Central memory CD8-positive, alpha-beta T cell (primary cell): ENCODE measurements at regions not wholly inside any gene's neighbourhood (a gene's known extent, or its start where the extent isn't known, plus 50 kb on each side); places are given as distances from the start of the nearest gene placed in this dataset.
"Not testable (repeated sequence)": the region's sequence is repeated elsewhere in the genome, so short reads cannot be mapped to it uniquely, and the experiment has no call there.

Experiments
- ATAC-seq: fragments of 150-1000 bp; cut with Tn5 transposase; replicated peaks from 2 replicates; pipeline ENCODE4 v1.10.0; 2022; ENCODE audit warnings: mild to moderate bottlenecking, moderate FRiP score, moderate number of reproducible peaks; ENCODE audit not compliant: poor library complexity, severe bottlenecking; ENCODE audit errors: extremely low read depth
- DNase-seq, 2 donors: peaks; one replicate each; pipeline ENCODE4 v3.0.0; 2021; ENCODE audit warnings: low spot score in 2 of 2
- H3K27ac Mint-ChIP-seq: one replicate; pipeline ENCODE4 v1.8.0; 2022; ENCODE audit warnings: low read depth, mild to moderate bottlenecking, moderate library complexity, mixed read lengths
- H3K27me3 Mint-ChIP-seq: one replicate; pipeline ENCODE4 v1.8.0; 2022; ENCODE audit warnings: mixed read lengths
- H3K36me3 Mint-ChIP-seq: one replicate; pipeline ENCODE4 v1.8.0; 2022; ENCODE audit warnings: mild to moderate bottlenecking, moderate library complexity, mixed read lengths; ENCODE audit not compliant: insufficient read depth
- H3K4me1 Mint-ChIP-seq: one replicate; pipeline ENCODE4 v1.8.0; 2022; ENCODE audit warnings: mixed read lengths
- H3K4me3 Mint-ChIP-seq: one replicate; pipeline ENCODE4 v1.8.0; 2022; ENCODE audit warnings: mild to moderate bottlenecking, moderate library complexity, mixed read lengths
- H3K9me3 Mint-ChIP-seq: one replicate; pipeline ENCODE4 v1.8.0; 2022; ENCODE audit warnings: mixed read lengths

DNA sequence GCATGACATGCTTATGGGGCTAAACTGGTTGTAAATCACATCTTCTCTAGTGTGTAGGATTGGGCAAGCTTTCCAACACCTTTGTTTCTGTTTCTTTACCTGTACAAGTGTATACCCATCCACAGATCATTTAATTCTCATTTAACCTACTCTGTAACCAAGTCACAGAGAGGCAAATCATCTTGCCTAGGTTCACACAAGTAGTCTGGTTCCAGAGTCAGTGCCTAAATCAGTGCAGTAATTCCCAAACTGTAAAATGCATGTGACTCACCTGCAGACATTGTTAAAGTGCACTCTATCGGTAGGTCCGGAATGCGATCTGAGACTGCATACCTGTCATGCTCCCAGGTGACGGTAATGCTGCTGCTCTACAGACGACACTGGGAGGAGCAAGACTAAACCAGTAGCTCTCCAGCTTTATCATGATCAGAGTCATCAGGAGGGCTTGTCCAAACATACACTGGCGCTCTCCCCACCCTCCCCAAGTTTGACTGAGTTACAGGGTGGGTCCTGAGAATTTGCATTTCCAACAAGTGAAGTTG lies 107.9 kb upstream of the FREM1 start:
- DNase-seq (no peak), ATAC-seq (no peak)
- no peak overlapping the region for H3K27ac Mint-ChIP-seq
- no peak overlapping the region for H3K4me3 Mint-ChIP-seq
- no peaks in the 10 kb centered on the region for H3K4me1 Mint-ChIP-seq
- no peaks in the 10 kb centered on the region for H3K27me3 Mint-ChIP-seq
- H3K36me3 Mint-ChIP-seq = no peaks in the 10 kb centered on the region
- no peaks in the 10 kb centered on the region for H3K9me3 Mint-ChIP-seq

- Mint-ChIP-seq H3K4me1 (no peaks in the 10 kb centered on the region), H3K27me3 (no peaks in the 10 kb centered on the region)
Observed at GRCh38 chr9:15010581-15010980, 100.4 kb upstream of the FREM1 start.

GRCh38 chr9:15007698-15008097 lies 97.5 kb upstream of the FREM1 start:
- Mint-ChIP-seq H3K36me3 (no peaks in the 10 kb centered on the region), H3K4me3 (no peak overlapping the region), H3K27ac (no peak overlapping the region), H3K27me3 (no peaks in the 10 kb centered on the region), H3K9me3 (no peaks in the 10 kb centered on the region), H3K4me1 (no peaks in the 10 kb centered on the region)
- no peak for ATAC-seq
- DNase-seq = no peak

More at GRCh38 chr9:15010581-15010980, 100.4 kb upstream of the FREM1 start:
- no peak overlapping the region for H3K27ac Mint-ChIP-seq
- DNase-seq (no peak), ATAC-seq (no peak)
- no peaks in the 10 kb centered on the region for H3K36me3 Mint-ChIP-seq
- no peaks in the 10 kb centered on the region for H3K9me3 Mint-ChIP-seq
- H3K4me3 Mint-ChIP-seq = no peak overlapping the region

GRCh38 chr9:14994738-14995137 lies 84.5 kb upstream of the FREM1 start:
- ATAC-seq (no peak), DNase-seq (no peak)
- peaks cover 3% of the 10 kb centered on the region for H3K36me3 Mint-ChIP-seq
- H3K9me3 Mint-ChIP-seq = peaks cover 7% of the 10 kb centered on the region
- H3K27me3 Mint-ChIP-seq = peaks cover 29% of the 10 kb centered on the region
- H3K4me3 Mint-ChIP-seq = no peak overlapping the region
- H3K27ac Mint-ChIP-seq = no peak overlapping the region
- H3K4me1 Mint-ChIP-seq = peaks cover 20% of the 10 kb centered on the region

DNA sequence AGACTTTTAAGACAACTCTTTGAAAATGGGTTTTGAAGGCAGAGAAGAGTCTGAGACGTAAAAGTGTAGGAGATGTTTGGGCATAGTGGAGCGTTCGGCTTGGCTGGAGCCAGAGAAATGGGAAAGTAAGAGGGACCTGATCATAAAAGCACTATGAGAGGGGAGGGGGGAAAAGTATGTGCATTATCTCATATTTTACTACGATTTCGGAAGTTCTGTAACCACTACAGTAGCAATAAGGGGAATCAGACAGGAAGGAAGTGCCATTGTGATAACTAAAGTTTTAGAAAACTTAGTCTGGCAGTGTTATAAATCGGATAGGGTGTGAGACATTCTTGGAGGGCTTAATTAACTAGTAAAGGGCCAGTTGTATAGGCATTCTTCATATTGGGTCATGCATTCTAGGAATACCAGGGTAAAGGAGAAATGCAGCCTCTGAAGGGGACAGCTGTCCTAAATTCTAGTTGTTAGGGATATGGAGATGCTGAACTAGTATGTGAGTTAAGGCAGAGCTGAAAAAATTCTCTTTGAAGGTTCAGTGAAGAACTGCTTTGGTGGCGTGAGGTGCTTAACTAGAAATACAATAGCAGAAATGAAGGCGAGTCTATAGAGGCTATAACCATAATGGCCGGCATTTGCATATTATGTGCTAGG lies 83.8 kb upstream of the FREM1 start:
- H3K27me3 Mint-ChIP-seq = peaks cover 29% of the 10 kb centered on the region

DNA sequence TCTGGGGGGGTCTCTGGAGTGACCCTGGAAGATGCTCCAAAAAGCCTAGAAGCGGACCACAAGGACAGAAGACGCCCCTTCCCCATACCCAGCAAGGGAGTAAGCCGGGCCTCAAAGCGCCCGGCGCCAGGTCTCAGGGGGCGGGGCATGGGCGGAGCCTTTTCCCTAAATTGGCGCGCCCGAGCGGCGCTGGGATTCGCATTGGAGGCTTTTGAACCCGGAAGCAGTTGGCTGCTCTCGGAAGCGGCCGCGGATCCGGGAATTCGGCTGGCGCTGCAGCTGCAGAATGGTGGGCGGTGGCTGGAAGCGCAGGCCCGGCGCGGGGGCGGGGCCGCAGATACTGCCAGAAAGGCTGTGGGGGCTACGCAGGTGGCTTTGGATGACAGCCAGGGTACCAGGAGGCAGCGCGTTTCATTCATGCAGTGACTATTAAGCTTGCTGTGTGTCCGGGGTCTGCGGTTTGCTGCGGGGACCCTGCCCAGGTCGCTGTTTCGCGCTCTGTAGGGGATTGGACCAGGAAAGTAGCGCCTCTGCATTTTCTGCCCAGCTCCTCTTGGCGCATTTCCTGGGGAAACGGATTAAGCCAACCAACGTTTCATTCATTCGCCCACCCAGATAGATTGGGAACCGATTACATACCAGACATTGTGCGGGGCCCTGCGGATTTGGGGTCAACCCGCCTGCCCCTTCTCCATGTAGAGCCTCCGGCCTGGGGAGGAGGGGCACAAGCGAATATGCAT lies 83.0 kb upstream of the FREM1 start:
- ATAC-seq = no peak
- peaks cover 29% of the 10 kb centered on the region for H3K27me3 Mint-ChIP-seq
- peak overlapping the region; percentile 5 for H3K27ac Mint-ChIP-seq

More for the DNA sequence above, 83.8 kb upstream of the FREM1 start:
- ATAC-seq (peak; percentile 53), DNase-seq (no peak)
- Mint-ChIP-seq H3K9me3 (peaks cover 7% of the 10 kb centered on the region), H3K4me1 (peaks cover 20% of the 10 kb centered on the region), H3K27ac (peak overlapping the region; percentile 5), H3K36me3 (peaks cover 3% of the 10 kb centered on the region), H3K4me3 (peak overlapping the region; percentile 42)

GRCh38 chr9:14992516-14992915 lies 82.3 kb upstream of the FREM1 start:
- ATAC-seq (no peak), DNase-seq (no peak)
- H3K36me3 Mint-ChIP-seq = peaks cover 3% of the 10 kb centered on the region
- peaks cover 7% of the 10 kb centered on the region for H3K9me3 Mint-ChIP-seq
- peaks cover 20% of the 10 kb centered on the region for H3K4me1 Mint-ChIP-seq
- H3K27me3 Mint-ChIP-seq = peaks cover 29% of the 10 kb centered on the region
- H3K27ac Mint-ChIP-seq = no peak overlapping the region
- H3K4me3 Mint-ChIP-seq = peak overlapping the region; percentile 42

More for the DNA sequence above, 83.0 kb upstream of the FREM1 start:
- Mint-ChIP-seq H3K36me3 (peaks cover 3% of the 10 kb centered on the region), H3K9me3 (peaks cover 7% of the 10 kb centered on the region), H3K4me1 (peaks cover 20% of the 10 kb centered on the region), H3K4me3 (peak overlapping the region; percentile 42)
- DNase-seq = no peak

DNA sequence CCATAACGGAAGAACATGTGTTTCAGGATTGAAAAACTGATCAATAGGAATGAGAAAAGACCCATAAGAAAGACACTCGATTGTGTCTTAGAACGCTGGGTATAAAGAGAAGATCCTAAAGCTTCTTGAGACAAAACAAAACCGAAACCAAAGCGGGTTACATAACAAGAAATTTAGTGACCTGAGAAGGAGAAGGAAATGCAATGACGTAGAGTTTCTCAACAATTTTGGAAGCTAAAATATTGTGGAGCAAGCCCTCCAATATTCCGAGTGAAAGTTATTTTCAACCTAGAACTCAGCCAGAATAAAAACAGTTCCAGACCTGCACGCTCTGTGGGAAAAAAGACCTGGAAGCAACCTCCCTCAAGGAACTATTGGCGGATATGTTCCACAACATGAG lies 81.9 kb upstream of the FREM1 start:
- peaks cover 29% of the 10 kb centered on the region for H3K27me3 Mint-ChIP-seq
- peaks cover 7% of the 10 kb centered on the region for H3K9me3 Mint-ChIP-seq
- H3K4me3 Mint-ChIP-seq = peak overlapping the region; percentile 42
- DNase-seq (no peak), ATAC-seq (no peak)
- no peak overlapping the region for H3K27ac Mint-ChIP-seq
- peaks cover 20% of the 10 kb centered on the region for H3K4me1 Mint-ChIP-seq
- H3K36me3 Mint-ChIP-seq = peaks cover 3% of the 10 kb centered on the region

DNA sequence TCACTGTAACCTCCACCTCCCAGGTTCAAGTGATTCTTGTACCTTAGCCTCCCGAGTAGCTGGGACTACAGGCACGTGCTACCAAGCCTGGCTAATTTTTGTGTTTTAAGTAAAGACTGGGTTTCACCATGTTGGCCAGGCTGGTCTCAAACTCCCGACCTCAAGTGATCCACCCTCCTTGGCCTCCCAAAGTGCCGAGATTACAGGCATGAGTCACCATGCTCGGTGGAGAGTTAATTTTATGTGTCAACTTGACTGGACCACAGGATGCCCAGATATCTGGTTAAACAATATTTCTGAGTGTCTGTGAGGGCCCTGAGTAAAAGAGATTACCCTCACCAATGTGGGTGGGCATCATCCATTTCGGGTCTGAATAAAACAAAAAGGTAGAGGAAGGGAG lies 80.4 kb upstream of the FREM1 start:
- Mint-ChIP-seq H3K27me3 (peaks cover 29% of the 10 kb centered on the region), H3K4me1 (peaks cover 20% of the 10 kb centered on the region)
- H3K27ac Mint-ChIP-seq, H3K4me3 Mint-ChIP-seq, H3K36me3 Mint-ChIP-seq, DNase-seq, H3K9me3 Mint-ChIP-seq, ATAC-seq: not testable (repeated sequence)

- DNase-seq (no peak), ATAC-seq (no peak)
- peaks cover 29% of the 10 kb centered on the region for H3K27me3 Mint-ChIP-seq
- H3K4me3 Mint-ChIP-seq = no peak overlapping the region
- H3K9me3 Mint-ChIP-seq = peaks cover 7% of the 10 kb centered on the region
- peaks cover 3% of the 10 kb centered on the region for H3K36me3 Mint-ChIP-seq
- no peak overlapping the region for H3K27ac Mint-ChIP-seq
- peaks cover 20% of the 10 kb centered on the region for H3K4me1 Mint-ChIP-seq
Observed at GRCh38 chr9:14989811-14990210, 79.6 kb upstream of the FREM1 start.

GRCh38 chr9:14989336-14989735 lies 79.1 kb upstream of the FREM1 start:
- DNase-seq, H3K9me3 Mint-ChIP-seq, ATAC-seq, H3K4me3 Mint-ChIP-seq, H3K36me3 Mint-ChIP-seq, H3K27ac Mint-ChIP-seq: not testable (repeated sequence)
- H3K27me3 Mint-ChIP-seq = peaks cover 29% of the 10 kb centered on the region
- H3K4me1 Mint-ChIP-seq = peaks cover 20% of the 10 kb centered on the region

- Mint-ChIP-seq H3K27me3 (peaks cover 19% of the 10 kb centered on the region), H3K9me3 (peaks cover 7% of the 10 kb centered on the region), H3K36me3 (peaks cover 3% of the 10 kb centered on the region), H3K27ac (no peak overlapping the region), H3K4me1 (peaks cover 13% of the 10 kb centered on the region), H3K4me3 (no peak overlapping the region)
- ATAC-seq (no peak), DNase-seq (no peak)
Observed at GRCh38 chr9:14987858-14988257, 77.6 kb upstream of the FREM1 start.

DNA sequence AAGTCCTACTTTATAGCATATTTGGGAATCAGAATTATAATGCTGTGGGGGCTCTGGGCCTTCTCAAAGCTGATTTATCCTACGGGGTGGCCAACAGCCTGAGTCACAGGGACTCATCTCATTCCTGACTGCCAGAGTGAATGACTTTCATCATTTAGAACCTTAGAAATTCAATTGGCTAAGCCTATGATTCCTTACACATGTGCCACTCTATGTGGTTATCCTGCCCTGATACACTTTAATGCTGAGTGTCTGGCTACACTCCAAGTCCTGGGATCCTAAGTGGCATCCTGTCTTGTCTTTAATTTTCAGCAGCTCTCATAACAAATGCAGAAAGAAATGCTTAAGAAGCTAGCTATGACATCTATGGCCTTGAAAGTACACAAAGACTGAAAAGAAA lies 75.2 kb upstream of the FREM1 start:
- no peak for ATAC-seq
- no peak for DNase-seq
- Mint-ChIP-seq H3K9me3 (no peaks in the 10 kb centered on the region), H3K27me3 (no peaks in the 10 kb centered on the region), H3K27ac (no peak overlapping the region), H3K36me3 (no peaks in the 10 kb centered on the region), H3K4me3 (no peak overlapping the region), H3K4me1 (no peaks in the 10 kb centered on the region)
